Epithelial cell of proximal tubule (primary cell): ENCODE measurements at regions not wholly inside any gene's neighbourhood (a gene's known extent, or its start where the extent isn't known, plus 50 kb on each side); places are given as distances from the start of the nearest gene placed in this dataset.

Source experiments
- DNase-seq: peaks from one replicate; pipeline ENCODE4 v3.0.0-alpha.2; 2011; ENCODE audit warnings: low read depth
- H3K4me3 ChIP-seq: 2 replicates; pipeline ENCODE4 v1.5.1; 2011; ENCODE audit warnings: low read depth, mild to moderate bottlenecking, low read length
- CTCF ChIP-seq: conservative IDR thresholded peaks from 2 replicates; pipeline ENCODE4 v1.5.1; 2012; ENCODE audit warnings: low read depth, mild to moderate bottlenecking, low read length

DNA sequence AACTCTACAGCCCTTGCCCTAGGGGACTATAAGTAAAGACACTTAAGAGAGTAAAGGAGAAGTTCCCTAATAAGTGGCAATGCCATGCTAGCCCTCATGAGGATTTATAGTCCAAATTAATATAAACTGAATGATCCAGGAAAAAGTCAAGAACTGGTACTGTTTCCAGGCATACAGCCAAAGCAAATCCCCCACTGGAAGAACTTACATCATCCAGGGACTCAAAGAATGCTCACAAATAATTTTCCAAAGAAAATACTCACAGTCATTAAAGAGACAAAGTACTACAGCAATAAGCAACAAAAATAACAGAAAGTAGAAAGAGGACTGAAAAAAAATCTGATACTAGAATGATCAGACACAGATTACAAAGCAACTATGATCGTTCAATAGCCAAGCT lies 79.7 kb upstream of the RAP1B start:
- no peak for DNase-seq
- no peak for TF ChIP-seq CTCF
- no peak overlapping the region for H3K4me3 ChIP-seq

- no peak overlapping the region for H3K4me3 ChIP-seq
- TF ChIP-seq CTCF, result no peak
- DNase-seq, result no peak
These were observed 78.4 kb upstream of the RAP1B start for GRCh38 chr12:68532204-68532886.

- no peak for DNase-seq
- TF ChIP-seq CTCF, result no peak
- H3K4me3 ChIP-seq, result no peak overlapping the region
These were observed 77.8 kb upstream of the RAP1B start for GRCh38 chr12:68532887-68533248.

DNA sequence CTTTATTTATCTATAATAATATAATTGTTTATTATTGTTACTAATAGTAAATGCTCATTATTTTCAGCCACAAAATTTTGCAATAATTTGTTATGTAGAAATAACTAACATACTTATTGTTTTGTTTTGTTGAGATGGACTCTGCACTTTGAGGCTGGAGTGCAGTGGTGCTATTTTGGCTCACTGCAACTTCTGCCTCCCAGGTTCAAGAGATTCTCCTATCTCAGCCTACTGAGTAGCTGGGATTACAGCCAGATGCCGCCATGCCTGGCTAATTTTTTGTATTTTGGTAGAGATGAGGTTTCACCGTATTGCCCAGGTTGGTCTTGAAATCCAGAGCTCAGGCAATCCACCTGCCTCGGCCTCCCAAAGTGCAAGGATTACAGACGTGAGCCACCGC lies 76.6 kb upstream of the RAP1B start:
- H3K4me3 ChIP-seq, result no peak overlapping the region
- no peak for DNase-seq
- no peak for TF ChIP-seq CTCF

DNA sequence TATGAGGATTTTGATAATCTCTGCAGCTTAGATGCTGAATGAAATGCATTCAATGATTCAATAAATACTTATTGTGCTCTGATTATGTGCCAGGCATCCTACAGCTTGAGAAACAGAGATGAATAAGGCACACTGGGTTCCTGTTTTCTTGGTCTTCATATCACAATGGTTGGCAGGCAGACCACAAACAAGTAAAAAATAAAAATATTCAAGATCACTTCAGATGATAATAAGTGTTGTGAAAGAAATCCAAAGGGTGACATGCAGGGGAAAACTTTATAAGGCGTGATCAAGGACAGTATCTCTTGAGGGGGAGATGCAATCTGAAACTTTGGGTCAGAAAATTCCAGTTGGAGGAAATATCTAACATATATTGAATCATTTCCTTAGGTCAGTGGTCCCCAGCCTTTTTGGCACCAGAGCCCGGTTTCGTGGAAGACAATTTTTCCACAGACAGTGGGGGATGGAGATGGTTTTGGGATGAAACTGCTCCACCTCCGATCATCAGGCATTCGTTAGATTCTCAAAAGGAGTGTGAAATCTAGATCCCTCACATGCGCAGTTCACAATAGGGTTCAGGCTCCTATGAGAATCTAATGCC lies 73.7 kb upstream of the RAP1B start:
- no peak for TF ChIP-seq CTCF
- DNase-seq, result no peak
- H3K4me3 ChIP-seq, result no peak overlapping the region

GRCh38 chr12:68537571-68537970 lies 73.1 kb upstream of the RAP1B start:
- TF ChIP-seq CTCF, result no peak
- no peak overlapping the region for H3K4me3 ChIP-seq
- no peak for DNase-seq
